HG02763 (cell line): ENCODE measurements at regions not wholly inside any gene's neighbourhood (a gene's known extent, or its start where the extent isn't known, plus 50 kb on each side); places are given as distances from the start of the nearest gene placed in this dataset.
"Not testable (repeated sequence)": the region's sequence is repeated elsewhere in the genome, so short reads cannot be mapped to it uniquely, and the experiment has no call there.

Experiments
- ATAC-seq: cut with Tn5 transposase; IDR thresholded peaks from one replicate; pipeline ENCODE4 v1.9.1; 2021; ENCODE audit warnings: mild to moderate bottlenecking, moderate library complexity; ENCODE audit not compliant: unreplicated experiment

DNA sequence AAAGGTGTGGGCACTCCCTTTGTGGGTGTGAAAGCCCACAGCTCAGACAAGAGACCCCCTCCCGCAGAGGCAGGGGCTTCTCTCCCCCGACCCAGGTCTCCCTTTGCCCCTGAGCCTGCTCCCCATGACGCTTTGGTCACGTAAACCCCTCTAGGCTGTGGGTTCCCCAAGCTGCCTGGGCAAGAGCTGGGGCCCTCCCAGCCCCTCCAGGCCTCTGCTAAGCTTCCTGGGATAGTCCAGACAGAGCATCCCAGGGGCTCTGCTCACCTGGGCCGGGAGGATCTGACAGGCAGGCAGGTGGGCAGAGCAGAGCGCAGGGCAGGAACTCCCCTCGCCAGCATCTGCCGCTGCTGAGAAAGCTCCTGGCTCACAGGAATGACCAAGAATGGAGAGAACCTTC, 177.3 kb downstream of the BANP start:
- ATAC-seq, result no peak

- ATAC-seq, result not testable (repeated sequence)
These were observed 177.9 kb downstream of the BANP start for GRCh38 chr16:88129133-88129532.

DNA sequence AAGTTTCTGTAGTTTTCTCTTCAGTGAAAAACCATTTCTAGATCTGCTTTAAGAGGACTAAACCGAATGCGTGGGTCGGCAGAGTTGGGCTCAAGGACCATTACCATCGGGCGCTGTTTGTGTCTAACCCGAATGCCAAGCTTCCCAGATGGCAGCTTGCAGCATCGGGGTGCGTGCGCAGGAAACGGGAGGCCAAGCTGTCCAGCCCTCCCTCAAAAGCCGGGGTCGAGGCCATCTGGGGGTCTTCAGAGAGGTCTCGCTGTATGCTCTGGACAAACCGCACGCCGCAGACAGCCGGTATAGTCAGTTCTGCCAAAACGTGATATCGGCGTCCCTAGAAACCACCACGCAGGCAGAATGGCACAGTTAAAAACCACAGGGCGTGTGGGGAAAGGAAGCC, 178.8 kb downstream of the BANP start:
- no peak for ATAC-seq

DNA sequence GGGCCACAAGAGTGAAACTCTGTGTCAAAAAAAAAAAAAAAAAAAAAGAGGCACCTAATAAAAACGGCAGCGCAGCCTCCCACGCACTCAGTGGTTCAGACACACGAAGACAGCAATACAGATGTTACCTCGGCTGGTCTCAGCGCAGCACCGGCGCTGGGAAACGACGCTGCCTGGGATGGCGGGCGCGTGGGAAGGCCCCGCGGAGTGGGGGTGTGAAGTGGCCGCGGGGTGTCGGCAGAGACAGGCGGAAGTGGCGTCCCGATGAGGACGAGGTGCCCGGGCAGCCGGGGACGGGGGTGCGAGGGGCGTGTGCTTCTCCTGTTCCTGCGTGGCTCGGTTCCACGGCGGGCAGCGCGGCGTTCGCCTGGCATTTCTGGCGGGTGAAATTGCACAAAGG, 179.4 kb downstream of the BANP start:
- ATAC-seq, result no peak

DNA sequence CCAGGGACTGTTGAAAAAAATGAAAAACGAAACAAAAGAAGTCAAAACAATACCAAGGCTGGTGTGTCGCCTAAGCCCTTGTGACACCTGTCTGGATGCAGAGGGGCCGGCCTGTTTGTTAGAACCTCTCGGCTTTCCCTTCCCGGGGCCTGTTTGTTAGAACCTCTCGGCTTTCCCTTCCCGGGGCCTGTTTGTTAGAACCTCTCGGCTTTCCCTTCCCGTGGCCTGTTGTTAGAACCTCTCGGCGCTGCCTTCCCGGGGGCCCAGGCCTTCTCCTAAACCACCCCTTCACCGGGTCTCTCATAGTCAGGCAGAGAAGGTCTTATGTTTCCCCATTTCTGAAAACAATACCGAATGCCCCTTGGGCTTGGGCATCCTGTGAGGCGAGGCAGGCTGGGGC, 180.0 kb downstream of the BANP start:
- ATAC-seq, result no peak

- ATAC-seq, result no peak
These were observed 180.7 kb downstream of the BANP start for GRCh38 chr16:88131966-88132365.

- ATAC-seq, result no peak
These were observed 181.7 kb downstream of the BANP start for GRCh38 chr16:88132836-88133506.

DNA sequence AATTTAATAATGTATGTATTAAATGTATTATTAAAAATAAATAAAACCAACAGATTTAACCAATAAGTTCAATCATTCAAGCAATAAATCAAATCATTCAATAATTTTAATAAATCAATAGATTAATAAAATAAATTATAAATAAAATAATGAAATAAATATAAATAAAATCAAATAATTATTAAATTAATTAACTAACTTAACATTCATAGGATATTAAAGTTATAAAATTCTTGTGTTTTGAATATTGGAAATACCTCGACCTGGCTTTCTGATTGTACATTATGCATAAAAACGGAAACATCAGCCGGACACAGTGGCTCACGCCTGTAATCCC, 182.2 kb downstream of the BANP start:
- ATAC-seq, result no peak

GRCh38 chr16:88134172-88134898, 183.1 kb downstream of the BANP start:
- not testable (repeated sequence) for ATAC-seq

DNA sequence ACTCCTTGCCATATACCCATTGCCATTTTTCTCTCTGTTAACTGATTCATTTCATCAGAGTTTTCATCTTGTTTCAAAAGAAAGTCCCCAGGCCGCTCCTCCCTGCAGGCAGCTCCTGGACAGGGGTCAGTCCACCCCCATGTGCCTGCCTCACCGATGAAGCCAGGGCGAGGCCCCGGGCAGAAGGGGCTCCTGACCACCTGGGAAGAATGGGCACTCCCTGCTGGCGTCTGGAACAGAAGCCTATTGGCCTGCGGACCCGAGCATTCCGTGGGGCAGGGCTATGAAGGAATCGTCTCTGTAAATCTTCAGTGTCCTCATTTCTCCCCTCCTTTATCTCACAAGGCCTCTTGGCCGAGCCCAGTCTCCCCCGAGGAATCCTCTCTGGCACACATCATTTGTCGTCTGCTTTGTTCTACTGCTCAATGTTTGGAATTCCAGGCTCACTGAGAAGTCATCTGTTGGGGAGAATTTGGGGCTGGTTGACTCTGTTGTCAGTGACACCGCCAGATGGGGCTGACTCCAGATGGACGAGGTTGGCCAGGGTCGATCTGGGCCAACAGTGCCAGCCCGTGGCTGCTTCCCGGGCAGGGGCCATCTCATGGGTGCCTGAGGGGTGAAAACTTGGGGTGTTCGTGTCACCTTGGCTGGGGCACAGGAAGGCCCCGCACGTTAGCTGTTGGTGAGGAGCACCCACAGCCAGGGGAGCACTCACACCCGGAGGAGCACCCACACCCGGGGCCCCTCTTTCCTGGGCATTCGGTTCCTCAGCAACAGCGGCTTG, 183.9 kb downstream of the BANP start:
- ATAC-seq, result not testable (repeated sequence)

GRCh38 chr16:88136211-88136713, 185.0 kb downstream of the BANP start:
- ATAC-seq, result not testable (repeated sequence)

- ATAC-seq, result not testable (repeated sequence)
These were observed 185.7 kb downstream of the BANP start for GRCh38 chr16:88136939-88137338.

DNA sequence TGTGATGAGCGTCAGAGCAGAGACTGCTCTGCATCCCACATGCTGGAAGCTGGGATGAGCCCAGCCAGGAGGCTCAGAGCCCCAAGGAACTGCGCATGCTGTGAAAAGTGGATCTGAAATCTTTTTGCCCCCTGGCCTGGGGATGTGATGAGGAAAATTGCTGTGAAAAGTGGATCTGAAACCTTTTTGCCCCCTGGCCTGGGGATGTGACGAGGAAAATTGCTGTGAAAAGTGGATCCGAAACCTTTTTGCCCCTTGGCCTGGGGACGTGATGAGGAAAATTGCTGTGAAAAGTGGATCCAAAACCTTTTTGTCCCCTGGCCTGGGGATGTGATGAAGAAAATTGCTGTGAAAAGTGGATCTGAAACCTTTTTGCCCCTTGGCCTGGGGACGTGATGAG, 187.9 kb downstream of the BANP start:
- not testable (repeated sequence) for ATAC-seq

DNA sequence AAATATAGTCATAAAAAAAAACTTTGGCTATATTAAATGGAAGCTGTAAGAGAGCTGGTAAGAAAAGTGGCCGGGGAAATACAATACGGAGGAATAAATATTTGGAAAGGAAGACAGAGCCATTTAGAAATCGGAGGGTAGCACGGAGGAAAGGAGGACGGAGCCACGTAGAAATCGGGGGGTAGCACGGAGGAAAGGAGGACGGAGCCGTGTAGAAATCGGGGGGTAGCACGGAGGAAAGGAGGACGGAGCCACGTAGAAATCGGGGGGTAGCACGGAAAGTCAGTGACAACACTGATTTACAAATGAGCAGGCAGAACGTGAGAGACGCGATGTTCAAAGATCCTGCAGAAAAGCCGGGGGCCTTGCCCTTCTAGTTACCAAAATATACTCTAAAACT, 189.0 kb downstream of the BANP start:
- ATAC-seq, result not testable (repeated sequence)

GRCh38 chr16:88141580-88141979, 190.3 kb downstream of the BANP start:
- ATAC-seq, result no peak

DNA sequence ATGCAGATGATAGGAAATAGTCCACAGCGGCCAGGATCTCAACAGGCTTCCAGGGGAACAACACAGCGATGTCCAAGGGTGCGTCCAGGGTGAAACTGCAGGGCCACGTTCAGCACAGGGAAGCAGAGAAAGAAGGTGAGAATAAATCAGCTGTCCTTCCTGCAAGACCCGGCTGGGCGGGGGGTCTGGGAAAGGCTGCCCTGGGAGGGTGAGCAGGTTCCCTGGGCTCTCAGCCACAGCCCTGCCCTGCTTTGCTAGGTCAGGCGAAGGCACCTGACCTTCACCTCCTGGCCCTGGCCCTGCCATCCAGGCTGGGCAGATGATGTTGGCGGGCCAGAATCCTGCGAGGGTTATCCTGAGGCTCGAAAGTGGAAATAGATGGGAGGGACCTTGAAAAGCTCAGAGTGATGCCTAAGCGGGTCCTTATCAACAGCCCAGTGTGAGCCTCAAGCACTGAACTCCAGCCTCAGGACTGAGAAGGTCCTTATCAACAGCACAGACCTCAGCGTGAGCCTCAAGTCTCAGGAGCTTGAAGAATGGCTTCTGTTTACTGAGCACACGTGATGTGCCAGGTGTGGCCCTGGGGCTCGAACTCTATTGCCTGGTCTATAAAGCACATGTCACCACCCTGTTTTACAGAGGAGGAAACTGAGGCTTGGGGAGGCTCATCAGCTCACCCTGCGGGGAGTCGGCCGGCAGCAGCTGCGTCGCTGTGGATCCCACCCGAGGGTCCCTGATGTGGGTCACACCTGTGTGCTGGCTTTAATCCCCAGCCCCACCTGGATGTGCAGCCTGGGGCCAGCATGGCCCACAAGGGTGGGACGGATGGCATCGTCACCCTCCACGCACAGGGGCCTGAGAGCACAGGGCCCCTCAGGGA, 191.1 kb downstream of the BANP start:
- ATAC-seq, result not testable (repeated sequence)

GRCh38 chr16:88143122-88144027, 192.1 kb downstream of the BANP start:
- ATAC-seq, result not testable (repeated sequence)

- no peak for ATAC-seq
These were observed 192.8 kb downstream of the BANP start for GRCh38 chr16:88144028-88144511.

DNA sequence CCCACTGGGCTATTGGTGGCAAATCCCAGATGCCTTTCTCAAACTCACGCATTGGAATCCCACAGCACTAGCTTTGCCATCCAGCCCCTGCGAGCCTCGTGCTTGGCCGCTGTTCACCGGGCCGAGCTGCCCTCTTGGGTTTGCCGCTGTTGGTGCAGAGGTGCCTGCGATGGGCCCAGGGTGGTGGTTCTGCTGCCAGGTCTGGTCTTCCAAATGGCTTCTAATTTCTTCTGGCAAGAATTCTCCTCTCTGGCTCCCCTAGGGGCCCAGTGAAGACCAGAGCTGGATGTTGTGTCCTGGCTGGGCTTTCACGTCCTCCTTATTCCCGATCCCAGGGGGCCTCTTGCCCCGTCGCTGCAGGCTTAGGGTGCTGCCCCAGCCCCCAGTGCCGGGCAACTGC, 194.1 kb downstream of the BANP start:
- not testable (repeated sequence) for ATAC-seq
